ENCODE measurements at regions not wholly inside any gene's neighbourhood (a gene's known extent, or its start where the extent isn't known, plus 50 kb on each side); places are given as distances from the start of the nearest gene placed in this dataset.

DNA sequence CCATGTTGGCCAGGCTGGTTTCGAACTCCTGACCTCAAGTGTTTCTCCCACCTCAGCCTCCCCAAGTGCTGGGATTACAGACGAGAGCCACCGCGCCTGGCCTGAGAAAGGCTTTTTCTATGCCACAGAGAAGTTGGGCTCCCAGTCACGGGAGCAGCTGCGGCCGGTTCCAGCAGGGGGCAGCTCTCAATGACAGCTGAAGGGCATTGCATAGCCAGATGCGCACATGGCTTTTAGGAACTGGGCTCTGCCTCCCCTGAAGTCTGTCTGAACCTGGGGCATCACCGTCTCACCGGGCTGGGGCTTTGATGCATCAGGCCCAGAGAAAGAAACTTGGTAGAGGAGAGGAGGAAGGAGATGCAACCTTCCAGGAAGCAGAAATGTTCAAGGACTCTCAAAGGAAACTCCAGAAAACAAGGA, 84.2 kb upstream of the LAPTM4A start:
- H3K79me2 ChIP-seq (ENCODE audit: control insufficient read depth, insufficient read depth, low read length) = no peaks in the 10 kb centered on the region
- no peaks in the 10 kb centered on the region for H3K36me3 ChIP-seq (ENCODE audit: control insufficient read depth, insufficient read depth, low read length)
- no peaks in the 10 kb centered on the region for H3K9me3 ChIP-seq (ENCODE audit: control insufficient read depth, insufficient read depth, low read depth, low read length)
- no peaks in the 10 kb centered on the region for H4K20me1 ChIP-seq (ENCODE audit: control insufficient read depth, extremely low read depth, insufficient read depth, low read length)
- H2AFZ ChIP-seq (ENCODE audit: low read length) = no peak overlapping the region
- no peak for TF ChIP-seq EZH2 (IDR thresholded peaks at IDR 0.05; ENCODE audit: low read length, missing control alignments)
- TF ChIP-seq, protein P1, sequence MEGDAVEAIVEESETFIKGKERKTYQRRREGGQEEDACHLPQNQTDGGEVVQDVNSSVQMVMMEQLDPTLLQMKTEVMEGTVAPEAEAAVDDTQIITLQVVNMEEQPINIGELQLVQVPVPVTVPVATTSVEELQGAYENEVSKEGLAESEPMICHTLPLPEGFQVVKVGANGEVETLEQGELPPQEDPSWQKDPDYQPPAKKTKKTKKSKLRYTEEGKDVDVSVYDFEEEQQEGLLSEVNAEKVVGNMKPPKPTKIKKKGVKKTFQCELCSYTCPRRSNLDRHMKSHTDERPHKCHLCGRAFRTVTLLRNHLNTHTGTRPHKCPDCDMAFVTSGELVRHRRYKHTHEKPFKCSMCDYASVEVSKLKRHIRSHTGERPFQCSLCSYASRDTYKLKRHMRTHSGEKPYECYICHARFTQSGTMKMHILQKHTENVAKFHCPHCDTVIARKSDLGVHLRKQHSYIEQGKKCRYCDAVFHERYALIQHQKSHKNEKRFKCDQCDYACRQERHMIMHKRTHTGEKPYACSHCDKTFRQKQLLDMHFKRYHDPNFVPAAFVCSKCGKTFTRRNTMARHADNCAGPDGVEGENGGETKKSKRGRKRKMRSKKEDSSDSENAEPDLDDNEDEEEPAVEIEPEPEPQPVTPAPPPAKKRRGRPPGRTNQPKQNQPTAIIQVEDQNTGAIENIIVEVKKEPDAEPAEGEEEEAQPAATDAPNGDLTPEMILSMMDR (conservative IDR thresholded peaks at IDR 0.05 in 1 of 2, IDR thresholded peaks at IDR 0.05 in 1 of 2; ENCODE audit: low read depth in 1 of 2, low read length in 2 of 2) = peak; percentile 68 to 90
- H3K27ac ChIP-seq (ENCODE audit: insufficient read depth, low read length) = no peak overlapping the region
- no peak overlapping the region for H3K4me3 ChIP-seq (replicated peaks in 1 of 4; ENCODE audit: control extremely low read depth in 1 of 4, insufficient read depth in 1 of 4, low read depth in 3 of 4, low read length in 4 of 4)
- no peak overlapping the region for H3K9ac ChIP-seq (ENCODE audit: insufficient read depth, low read length)
- peaks cover under 1% of the 10 kb centered on the region for H3K4me1 ChIP-seq (ENCODE audit: control insufficient read depth, extremely low read depth, insufficient read depth, low read length)
- peak; percentile 51 to 76 for DNase-seq (ENCODE audit: low read depth in 2 of 2)
- peaks cover 5% of the 10 kb centered on the region for H3K27me3 ChIP-seq (ENCODE audit: control insufficient read depth, insufficient read depth, low read length)
- no peak overlapping the region for H3K4me2 ChIP-seq (ENCODE audit: extremely low read depth, insufficient read depth, low read length)

DNA sequence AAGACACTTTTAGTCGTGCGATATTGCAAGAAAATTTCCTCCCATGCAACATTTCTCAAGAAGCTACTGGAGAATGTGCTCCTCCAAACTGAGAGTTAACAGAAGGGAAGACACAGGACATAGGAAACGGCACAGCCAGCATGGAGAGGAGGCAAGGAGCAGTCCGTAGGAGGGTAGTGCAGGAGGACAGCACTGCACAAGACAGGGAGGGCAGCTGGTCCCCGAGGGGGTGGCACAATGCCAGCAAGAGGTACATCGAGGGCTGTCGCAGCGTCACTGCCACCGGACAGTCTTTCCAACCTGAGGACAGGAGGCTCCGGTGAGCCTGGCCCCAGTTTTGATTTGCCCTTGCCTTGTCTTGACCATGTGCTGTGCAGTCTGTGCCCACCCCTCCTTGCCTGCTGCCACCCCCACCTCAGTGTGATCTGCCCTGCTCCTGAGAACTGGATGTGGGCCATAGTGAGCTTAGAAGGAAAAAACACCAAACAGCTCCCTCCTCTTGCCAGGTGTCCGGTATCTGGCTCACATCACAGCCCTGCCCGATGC, 81.6 kb upstream of the LAPTM4A start:
- Histone ChIP-seq H3K9ac (ENCODE audit: insufficient read depth, low read length) (no peak overlapping the region), H2AFZ (ENCODE audit: low read length) (no peak overlapping the region), H3K4me3 (replicated peaks in 1 of 4; ENCODE audit: control extremely low read depth in 1 of 4, insufficient read depth in 1 of 4, low read depth in 3 of 4, low read length in 4 of 4) (no peak overlapping the region), H3K4me2 (ENCODE audit: extremely low read depth, insufficient read depth, low read length) (no peak overlapping the region), H4K20me1 (ENCODE audit: control insufficient read depth, extremely low read depth, insufficient read depth, low read length) (no peaks in the 10 kb centered on the region), H3K27ac (ENCODE audit: insufficient read depth, low read length) (no peak overlapping the region), H3K79me2 (ENCODE audit: control insufficient read depth, insufficient read depth, low read length) (no peaks in the 10 kb centered on the region), H3K4me1 (ENCODE audit: control insufficient read depth, extremely low read depth, insufficient read depth, low read length) (no peaks in the 10 kb centered on the region), H3K36me3 (ENCODE audit: control insufficient read depth, insufficient read depth, low read length) (no peaks in the 10 kb centered on the region), H3K9me3 (ENCODE audit: control insufficient read depth, insufficient read depth, low read depth, low read length) (no peaks in the 10 kb centered on the region), H3K27me3 (ENCODE audit: control insufficient read depth, insufficient read depth, low read length) (peaks cover 5% of the 10 kb centered on the region)
- no peak for DNase-seq (ENCODE audit: low read depth in 2 of 2)
- TF ChIP-seq EZH2 (IDR thresholded peaks at IDR 0.05; ENCODE audit: low read length, missing control alignments) = no peak
- TF ChIP-seq, protein P1 (conservative IDR thresholded peaks at IDR 0.05 in 1 of 2, IDR thresholded peaks at IDR 0.05 in 1 of 2; ENCODE audit: low read depth in 1 of 2, low read length in 2 of 2) = no peak

DNA sequence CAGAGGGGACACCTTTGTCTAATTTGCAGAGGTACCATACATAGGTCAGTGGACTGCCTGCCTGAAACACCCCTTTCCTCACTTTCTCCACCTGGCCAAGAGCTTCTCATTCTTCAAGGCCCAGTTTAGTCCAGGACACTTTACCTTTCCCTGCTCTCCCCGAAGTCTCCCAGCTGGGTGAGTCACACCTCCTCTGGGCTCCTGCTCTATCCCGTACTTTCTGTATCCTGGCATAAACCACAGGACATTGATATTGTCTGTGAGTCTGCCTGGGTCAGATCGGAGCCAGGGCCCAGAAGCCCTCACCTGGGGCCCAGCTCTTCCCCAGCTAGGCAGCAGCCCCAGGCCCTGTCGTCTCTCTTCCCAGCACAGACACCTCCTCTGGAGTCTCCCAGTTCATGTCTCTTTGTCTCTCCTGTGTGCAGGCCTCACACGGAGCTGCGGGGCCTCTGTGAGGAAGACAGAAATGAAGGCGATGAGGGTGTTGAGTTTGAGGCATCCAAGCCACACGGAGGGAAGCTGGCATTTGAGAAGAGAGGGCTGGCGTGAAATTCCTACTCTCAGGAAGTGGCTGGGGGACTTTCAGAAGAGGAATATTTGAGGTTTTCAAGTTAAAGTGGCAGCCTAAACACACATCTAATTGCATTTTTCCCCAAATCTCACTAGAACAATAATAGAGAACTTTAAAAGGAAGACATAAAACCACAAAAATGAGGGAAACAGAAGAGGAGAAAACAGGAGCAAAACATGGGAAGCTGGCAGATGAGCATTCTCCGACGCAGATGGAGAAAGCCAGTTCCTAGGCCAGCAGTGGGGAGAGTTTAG, 79.6 kb upstream of the LAPTM4A start:
- Histone ChIP-seq H3K9me3 (ENCODE audit: control insufficient read depth, insufficient read depth, low read depth, low read length) (no peaks in the 10 kb centered on the region), H3K4me2 (ENCODE audit: extremely low read depth, insufficient read depth, low read length) (no peak overlapping the region), H3K4me1 (ENCODE audit: control insufficient read depth, extremely low read depth, insufficient read depth, low read length) (no peaks in the 10 kb centered on the region), H3K36me3 (ENCODE audit: control insufficient read depth, insufficient read depth, low read length) (no peaks in the 10 kb centered on the region), H2AFZ (ENCODE audit: low read length) (no peak overlapping the region), H3K27me3 (ENCODE audit: control insufficient read depth, insufficient read depth, low read length) (peaks cover 5% of the 10 kb centered on the region), H4K20me1 (ENCODE audit: control insufficient read depth, extremely low read depth, insufficient read depth, low read length) (no peaks in the 10 kb centered on the region), H3K79me2 (ENCODE audit: control insufficient read depth, insufficient read depth, low read length) (no peaks in the 10 kb centered on the region), H3K27ac (ENCODE audit: insufficient read depth, low read length) (no peak overlapping the region), H3K4me3 (replicated peaks in 1 of 4; ENCODE audit: control extremely low read depth in 1 of 4, insufficient read depth in 1 of 4, low read depth in 3 of 4, low read length in 4 of 4) (no peak overlapping the region), H3K9ac (ENCODE audit: insufficient read depth, low read length) (no peak overlapping the region)
- TF ChIP-seq EZH2 (IDR thresholded peaks at IDR 0.05; ENCODE audit: low read length, missing control alignments) = no peak
- TF ChIP-seq, protein P1 (conservative IDR thresholded peaks at IDR 0.05 in 1 of 2, IDR thresholded peaks at IDR 0.05 in 1 of 2; ENCODE audit: low read depth in 1 of 2, low read length in 2 of 2) = no peak
- peak in 1 of 2 donors; percentile 66 for DNase-seq (ENCODE audit: low read depth in 2 of 2)
